ENCODE measurements at regions not wholly inside any gene's neighbourhood (a gene's known extent, or its start where the extent isn't known, plus 50 kb on each side); places are given as distances from the start of the nearest gene placed in this dataset.

- Histone ChIP-seq H3K4me1 (no peaks in the 10 kb centered on the region), H3K27me3 (no peaks in the 10 kb centered on the region), H3K27ac (no peak overlapping the region), H3K9me3 (peaks cover 4% of the 10 kb centered on the region), H3K36me3 (no peaks in the 10 kb centered on the region), H3K4me3 (no peak overlapping the region)
- TF ChIP-seq CTCF (IDR thresholded peaks at IDR 0.05) (no peak), POLR2AphosphoS5 (IDR thresholded peaks at IDR 0.05) (no peak), POLR2A (IDR thresholded peaks at IDR 0.05) (no peak), EP300 (IDR thresholded peaks at IDR 0.05) (no peak)
- no peak for DNase-seq (ENCODE audit: low spot score in 2 of 2)
Measured at GRCh38 chr14:25436906-25437305, 387.0 kb upstream of the STXBP6 start.

DNA sequence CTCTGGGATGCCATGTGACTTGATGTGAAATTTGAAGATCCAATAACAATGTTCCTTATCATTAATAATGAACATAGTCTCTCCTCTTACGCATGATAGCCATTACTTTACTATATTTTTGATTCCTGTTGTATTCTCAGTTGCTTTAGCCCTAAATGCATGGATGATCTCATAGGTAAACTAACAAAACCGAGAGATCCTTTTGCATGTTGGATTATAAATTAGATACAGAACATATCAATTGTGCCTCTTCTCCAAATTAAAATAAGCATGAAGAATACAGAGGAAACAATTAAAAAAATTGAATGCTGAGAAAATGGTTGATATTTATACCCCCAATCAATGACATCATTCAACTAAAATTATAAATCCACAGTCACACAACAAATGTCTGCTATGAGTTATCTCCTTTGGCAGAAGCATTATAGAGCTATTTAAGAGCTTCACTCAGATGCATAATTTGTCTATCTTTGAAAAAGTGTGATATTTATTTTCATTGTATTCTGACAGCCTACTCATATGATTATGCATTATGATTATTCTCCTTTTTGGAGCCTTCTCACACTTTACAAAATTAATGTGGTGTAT lies 386.4 kb upstream of the STXBP6 start:
- no peak for DNase-seq (ENCODE audit: low spot score in 2 of 2)
- H3K27ac ChIP-seq = no peak overlapping the region
- H3K27me3 ChIP-seq = no peaks in the 10 kb centered on the region
- H3K4me1 ChIP-seq = no peaks in the 10 kb centered on the region
- peaks cover 4% of the 10 kb centered on the region for H3K9me3 ChIP-seq
- no peak overlapping the region for H3K4me3 ChIP-seq
- TF ChIP-seq POLR2AphosphoS5 (IDR thresholded peaks at IDR 0.05) = no peak
- TF ChIP-seq POLR2A (IDR thresholded peaks at IDR 0.05) = no peak
- no peak for TF ChIP-seq EP300 (IDR thresholded peaks at IDR 0.05)
- no peak for TF ChIP-seq CTCF (IDR thresholded peaks at IDR 0.05)
- no peaks in the 10 kb centered on the region for H3K36me3 ChIP-seq
- 79% methylated on average over 2 of the region's 2 CpGs for WGBS

GRCh38 chr14:25431211-25432076 lies 381.5 kb upstream of the STXBP6 start:
- Histone ChIP-seq H3K9me3 (peaks cover 4% of the 10 kb centered on the region), H3K27ac (no peak overlapping the region), H3K27me3 (no peaks in the 10 kb centered on the region), H3K4me1 (no peaks in the 10 kb centered on the region), H3K36me3 (no peaks in the 10 kb centered on the region), H3K4me3 (no peak overlapping the region)
- TF ChIP-seq POLR2AphosphoS5 (IDR thresholded peaks at IDR 0.05) (no peak), CTCF (IDR thresholded peaks at IDR 0.05) (no peak), POLR2A (IDR thresholded peaks at IDR 0.05) (no peak), EP300 (IDR thresholded peaks at IDR 0.05) (no peak)
- no peak for DNase-seq (ENCODE audit: low spot score in 2 of 2)
- 88% methylated on average over 21 of the region's 21 CpGs for WGBS

- no peaks in the 10 kb centered on the region for H3K27me3 ChIP-seq
- no peak overlapping the region for H3K4me3 ChIP-seq
- no peaks in the 10 kb centered on the region for H3K36me3 ChIP-seq
- no peak for TF ChIP-seq EP300 (IDR thresholded peaks at IDR 0.05)
- no peak for TF ChIP-seq POLR2A (IDR thresholded peaks at IDR 0.05)
- no peak for TF ChIP-seq CTCF (IDR thresholded peaks at IDR 0.05)
- TF ChIP-seq POLR2AphosphoS5 (IDR thresholded peaks at IDR 0.05) = no peak
- DNase-seq (ENCODE audit: low spot score in 2 of 2) = no peak
- no peak overlapping the region for H3K27ac ChIP-seq
- WGBS = 90% methylated on average over 12 of the region's 12 CpGs
- no peaks in the 10 kb centered on the region for H3K4me1 ChIP-seq
- H3K9me3 ChIP-seq = peaks cover 4% of the 10 kb centered on the region
Measured at GRCh38 chr14:25430808-25431207, 380.9 kb upstream of the STXBP6 start.

- Histone ChIP-seq H3K9me3 (no peaks in the 10 kb centered on the region), H3K27me3 (no peaks in the 10 kb centered on the region), H3K4me3 (no peak overlapping the region), H3K4me1 (no peaks in the 10 kb centered on the region), H3K27ac (no peak overlapping the region), H3K36me3 (no peaks in the 10 kb centered on the region)
- no peak for DNase-seq (ENCODE audit: low spot score in 2 of 2)
- TF ChIP-seq CTCF (IDR thresholded peaks at IDR 0.05) = no peak
- TF ChIP-seq POLR2A (IDR thresholded peaks at IDR 0.05) = no peak
- TF ChIP-seq EP300 (IDR thresholded peaks at IDR 0.05) = no peak
- TF ChIP-seq POLR2AphosphoS5 (IDR thresholded peaks at IDR 0.05) = no peak
Measured at GRCh38 chr14:25412998-25413397, 363.1 kb upstream of the STXBP6 start.

Measured in suprapubic skin (tissue), 4 donors.